ENCODE measurements at regions not wholly inside any gene's neighbourhood (a gene's known extent, or its start where the extent isn't known, plus 50 kb on each side); places are given as distances from the start of the nearest gene placed in this dataset.

DNA sequence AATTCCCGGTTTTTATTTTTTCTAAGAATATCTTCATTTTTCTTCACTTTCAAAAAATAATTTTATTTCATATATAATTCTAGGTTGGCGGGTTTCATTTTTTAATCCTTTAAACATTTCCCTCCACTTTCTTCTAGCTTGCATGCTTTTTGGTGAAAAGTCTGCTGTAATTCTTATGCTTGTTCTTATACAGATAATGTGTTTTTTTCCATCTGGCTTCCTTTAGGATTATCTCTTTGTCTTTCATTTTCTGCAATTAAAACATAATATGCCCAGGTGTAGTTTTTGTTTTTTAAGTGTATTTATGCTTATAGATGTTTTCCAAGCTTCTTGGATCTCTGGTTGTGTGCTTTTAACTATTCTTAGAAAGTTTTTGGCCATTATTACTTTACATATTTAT, 341.3 kb upstream of the SEMA3C start:
- no peak for TF ChIP-seq SP1 (IDR thresholded peaks at IDR 0.05)
- TF ChIP-seq BHLHE40 (IDR thresholded peaks at IDR 0.05; ENCODE audit: borderline replicate concordance) = no peak
- TF ChIP-seq ARNT (IDR thresholded peaks at IDR 0.05) = no peak
- TF ChIP-seq SUZ12 (IDR thresholded peaks at IDR 0.05) = no peak
- TF ChIP-seq, protein P1, sequence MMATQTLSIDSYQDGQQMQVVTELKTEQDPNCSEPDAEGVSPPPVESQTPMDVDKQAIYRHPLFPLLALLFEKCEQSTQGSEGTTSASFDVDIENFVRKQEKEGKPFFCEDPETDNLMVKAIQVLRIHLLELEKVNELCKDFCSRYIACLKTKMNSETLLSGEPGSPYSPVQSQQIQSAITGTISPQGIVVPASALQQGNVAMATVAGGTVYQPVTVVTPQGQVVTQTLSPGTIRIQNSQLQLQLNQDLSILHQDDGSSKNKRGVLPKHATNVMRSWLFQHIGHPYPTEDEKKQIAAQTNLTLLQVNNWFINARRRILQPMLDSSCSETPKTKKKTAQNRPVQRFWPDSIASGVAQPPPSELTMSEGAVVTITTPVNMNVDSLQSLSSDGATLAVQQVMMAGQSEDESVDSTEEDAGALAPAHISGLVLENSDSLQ (IDR thresholded peaks at IDR 0.05) = no peak

Data from HEK293T (cell line).